ENCODE measurements at regions not wholly inside any gene's neighbourhood (a gene's known extent, or its start where the extent isn't known, plus 50 kb on each side); places are given as distances from the start of the nearest gene placed in this dataset.

- POLR2A ChIA-PET = no interaction called here
- Histone ChIP-seq H3K9me3 (no peaks in the 10 kb centered on the region), H3K4me3 (no peak overlapping the region), H3K4me2 (no peak overlapping the region), H3K4me1 (no peaks in the 10 kb centered on the region), H3K27ac (no peak overlapping the region)
- TF ChIP-seq PHF8 (IDR thresholded peaks at IDR 0.05; ENCODE audit: borderline replicate concordance, low read depth) = no peak
- no peak for TF ChIP-seq ZC3H11A (IDR thresholded peaks at IDR 0.05)
- TF ChIP-seq ZFP36 (IDR thresholded peaks at IDR 0.05; ENCODE audit: borderline replicate concordance, partially characterized antibody) = no peak
- no peak for TF ChIP-seq CHD4 (IDR thresholded peaks at IDR 0.05; ENCODE audit: borderline replicate concordance)
- no peak for TF ChIP-seq NFE2L2 (conservative IDR thresholded peaks at IDR 0.05; ENCODE audit: low read length)
- no peak for TF ChIP-seq ZNF302 (CRISPR knock-in tag; IDR thresholded peaks at IDR 0.05)
- TF ChIP-seq CHD2 (IDR thresholded peaks at IDR 0.05; ENCODE audit: low read length, partially characterized antibody) = no peak
- no peak for TF ChIP-seq ELK1 (IDR thresholded peaks at IDR 0.05; ENCODE audit: low read depth, low read length)
- TF ChIP-seq KDM1A (IDR thresholded peaks at IDR 0.05; ENCODE audit: low read depth) = no peak
- no peak for TF ChIP-seq HEYL (CRISPR knock-in tag; IDR thresholded peaks at IDR 0.05)
- TF ChIP-seq HDAC2 (IDR thresholded peaks at IDR 0.05) = no peak
- no peak for TF ChIP-seq MYC (IDR thresholded peaks at IDR 0.05; ENCODE audit: borderline replicate concordance, low read length)
- CTCF ChIA-PET = no interaction called here
- FAIRE-seq = no peak
- no peak for ATAC-seq
- 25% methylated on average over 9 of the region's 9 CpGs for WGBS (ENCODE audit: missing lambda C conversion rate)
- DNase-seq (ENCODE audit: low read depth in 1 of 2, low spot score in 1 of 2) = no peak
Observed at GRCh38 chr5:87944553-87945285, 323.9 kb downstream of the TMEM161B start.

- POLR2A ChIA-PET = no interaction called here
- FAIRE-seq = no peak
- 1% methylated on average over 4 of the region's 4 CpGs for WGBS (ENCODE audit: missing lambda C conversion rate)
- TF ChIP-seq NR3C1 (IDR thresholded peaks at IDR 0.05) (no peak), HOXB13 (CRISPR knock-in tag; IDR thresholded peaks at IDR 0.05; ENCODE audit: low read depth) (no peak), REST (IDR thresholded peaks at IDR 0.05) (no peak), USF2 (IDR thresholded peaks at IDR 0.05) (no peak), RFX5 (IDR thresholded peaks at IDR 0.05) (no peak)
- DNase-seq (ENCODE audit: low read depth in 1 of 2, low spot score in 1 of 2) = no peak
- ATAC-seq = no peak
- Histone ChIP-seq H3K27ac (no peak overlapping the region), H3K4me3 (no peak overlapping the region), H3K9me3 (no peaks in the 10 kb centered on the region), H3K4me1 (no peaks in the 10 kb centered on the region), H3K4me2 (no peak overlapping the region)
- CTCF ChIA-PET = no interaction called here
Observed at GRCh38 chr5:87940775-87941174, 327.9 kb downstream of the TMEM161B start.

GRCh38 chr5:87936667-87937066 is 332.0 kb downstream of the TMEM161B start:
- Histone ChIP-seq H3K4me2 (no peak overlapping the region), H3K27ac (no peak overlapping the region), H3K9me3 (no peaks in the 10 kb centered on the region), H3K4me1 (no peaks in the 10 kb centered on the region), H3K4me3 (no peak overlapping the region)
- DNase-seq (ENCODE audit: low read depth in 1 of 2, low spot score in 1 of 2) (no peak), ATAC-seq (no peak), FAIRE-seq (no peak)
- POLR2A ChIA-PET = no interaction called here
- CTCF ChIA-PET = no interaction called here
- no peak for TF ChIP-seq ZSCAN20 (CRISPR knock-in tag; IDR thresholded peaks at IDR 0.05)
